ENCODE measurements at regions not wholly inside any gene's neighbourhood (a gene's known extent, or its start where the extent isn't known, plus 50 kb on each side); places are given as distances from the start of the nearest gene placed in this dataset.

- no peak for TF ChIP-seq EZH2 (IDR thresholded peaks at IDR 0.05; ENCODE audit: borderline replicate concordance, insufficient read depth, low read length, poor library complexity, severe bottlenecking)
- no peak for TF ChIP-seq CTCF (IDR thresholded peaks at IDR 0.05; ENCODE audit: poor library complexity, severe bottlenecking)
- no peak for TF ChIP-seq REST (IDR thresholded peaks at IDR 0.05; ENCODE audit: borderline replicate concordance)
- TF ChIP-seq POLR2AphosphoS5 (IDR thresholded peaks at IDR 0.05): no peak
- TF ChIP-seq EP300 (conservative IDR thresholded peaks at IDR 0.05; ENCODE audit: poor library complexity, severe bottlenecking): no peak
- TF ChIP-seq TAF1 (IDR thresholded peaks at IDR 0.05; ENCODE audit: low read depth): no peak
Measured at GRCh38 chr18:77647472-77647871, 397.8 kb downstream of the GALR1 start.
